ENCODE measurements at regions not wholly inside any gene's neighbourhood (a gene's known extent, or its start where the extent isn't known, plus 50 kb on each side); places are given as distances from the start of the nearest gene placed in this dataset.
"Not testable (repeated sequence)": the region's sequence is repeated elsewhere in the genome, so short reads cannot be mapped to it uniquely, and the experiment has no call there.

GRCh38 chrX:64549236-64549635 lies 154.0 kb upstream of the MTMR8 start:
- H3K36me3 ChIP-seq (replicated peaks; ENCODE audit: insufficient read depth, low read depth); H3K27me3 ChIP-seq; H3K9me2 ChIP-seq (replicated peaks; ENCODE audit: insufficient read depth); DNase-seq (ENCODE audit: low spot score); H3K79me2 ChIP-seq; H3K4me3 ChIP-seq; H3K9me3 ChIP-seq (ENCODE audit: low read depth); H3K4me1 ChIP-seq (ENCODE audit: insufficient read depth); H4K20me1 ChIP-seq (ENCODE audit: insufficient read depth, poor library complexity, severe bottlenecking); H3K27ac ChIP-seq; H2AFZ ChIP-seq: not testable (repeated sequence)
- H3K4me2 ChIP-seq: peak overlapping the region; percentile 57
- WGBS (ENCODE audit: low lambda C conversion rate, missing lambda C conversion rate): 54% methylated on average over 6 of the region's 6 CpGs

GRCh38 chrX:64536736-64537135 lies 141.5 kb upstream of the MTMR8 start:
- Histone ChIP-seq H3K36me3 (replicated peaks; ENCODE audit: insufficient read depth, low read depth) (no peaks in the 10 kb centered on the region), H3K27ac (no peak overlapping the region), H3K79me2 (no peaks in the 10 kb centered on the region), H3K4me1 (ENCODE audit: insufficient read depth) (no peaks in the 10 kb centered on the region), H4K20me1 (ENCODE audit: insufficient read depth, poor library complexity, severe bottlenecking) (no peaks in the 10 kb centered on the region), H3K9me2 (replicated peaks; ENCODE audit: insufficient read depth) (no peaks in the 10 kb centered on the region), H3K4me3 (no peak overlapping the region), H2AFZ (no peak overlapping the region), H3K27me3 (no peaks in the 10 kb centered on the region), H3K4me2 (no peak overlapping the region), H3K9me3 (ENCODE audit: low read depth) (no peaks in the 10 kb centered on the region)
- no peak for DNase-seq (ENCODE audit: low spot score)
- 96% methylated on average over 2 of the region's 2 CpGs for WGBS (ENCODE audit: low lambda C conversion rate, missing lambda C conversion rate)
- no peak for TF ChIP-seq CTCF (IDR thresholded peaks at IDR 0.05; ENCODE audit: poor library complexity)
- no peak for TF ChIP-seq EZH2phosphoT487 (IDR thresholded peaks at IDR 0.05; ENCODE audit: low read depth, severe bottlenecking, unreplicated experiment)
- TF ChIP-seq EZH2 (IDR thresholded peaks at IDR 0.05; ENCODE audit: borderline replicate concordance): no peak
